PC-9 (cell line): ENCODE measurements at regions not wholly inside any gene's neighbourhood (a gene's known extent, or its start where the extent isn't known, plus 50 kb on each side); places are given as distances from the start of the nearest gene placed in this dataset.

Experiments used
- BruUV-seq: library from RNA; stranded (reverse); fragments of 400-500 nt; replicated peaks from 2 replicates; lab custom pipeline; 2021; lab: Mats Ljungman, UMichigan
- CTCF ChIA-PET: fragments of 300-600 bp; sonication (Branson Sonifier 250); formaldehyde crosslinking; loops from one replicate; lab custom pipeline; 2022; ENCODE audit warnings: antibody characterized with exemption; lab: Charles Lee
- POLR2A ChIA-PET: fragments of 300-600 bp; sonication (Branson Sonifier 250); formaldehyde crosslinking; loops from one replicate; lab custom pipeline; 2022; ENCODE audit warnings: antibody characterized with exemption; ENCODE audit not compliant: unreplicated experiment; lab: Charles Lee
- DNase-seq, 2 experiments: peaks; one replicate each; pipeline versions ENCODE4 v3.0.0 to v3.0.0-alpha.2; 2015 to 2022; ENCODE audit warnings: mixed read lengths in 1 of 2
- H2AFZ ChIP-seq: fragments of 200-600 bp; sonication (generic); 2 replicates; pipeline ENCODE4 v1.8.1; 2017; ENCODE audit warnings: antibody characterized with exemption
- H3F3A ChIP-seq: fragments of 200-600 bp; sonication (generic); 2 replicates; pipeline ENCODE4 v1.8.1; 2017; ENCODE audit warnings: antibody characterized with exemption, mild to moderate bottlenecking, low read depth; ENCODE audit not compliant: insufficient read depth
- H3K27ac ChIP-seq: fragments of 200-600 bp; sonication (generic); 2 replicates; pipeline ENCODE4 v1.6.1; 2016; ENCODE audit warnings: mixed run types
- H3K27me3 ChIP-seq: fragments of 200-600 bp; sonication (generic); 2 replicates; pipeline ENCODE4 v1.6.1; 2016; ENCODE audit warnings: low read depth, mixed run types; ENCODE audit not compliant: insufficient read depth
- H3K36me3 ChIP-seq: fragments of 200-600 bp; sonication (generic); 2 replicates; pipeline ENCODE4 v1.6.1; 2016; ENCODE audit warnings: low read depth, mixed run types
- H3K4me1 ChIP-seq: fragments of 200-600 bp; sonication (generic); replicated peaks from 2 replicates; pipeline ENCODE4 v1.6.1; 2016; ENCODE audit warnings: mixed run types; ENCODE audit not compliant: insufficient read depth
- H3K4me2 ChIP-seq: fragments of 200-600 bp; sonication (generic); 2 replicates; pipeline ENCODE4 v1.6.1; 2017; ENCODE audit warnings: mixed run types
- H3K4me3 ChIP-seq: fragments of 200-600 bp; sonication (generic); 2 replicates; pipeline ENCODE4 v1.6.1; 2016; ENCODE audit warnings: mixed run types
- H3K79me2 ChIP-seq: fragments of 200-600 bp; sonication (generic); 2 replicates; pipeline ENCODE4 v1.6.1; 2017; ENCODE audit warnings: low read depth, mixed run types
- H3K9me2 ChIP-seq: fragments of 200-600 bp; sonication (generic); 2 replicates; pipeline ENCODE4 v1.8.1; 2017; ENCODE audit warnings: mild to moderate bottlenecking; ENCODE audit not compliant: insufficient read depth
- H3K9me3 ChIP-seq: fragments of 200-600 bp; sonication (generic); 2 replicates; pipeline ENCODE4 v1.8.1; 2016; ENCODE audit warnings: low read depth; ENCODE audit not compliant: insufficient read depth
- H4K20me1 ChIP-seq: fragments of 200-600 bp; sonication (generic); 2 replicates; pipeline ENCODE4 v1.8.1; 2017; ENCODE audit not compliant: insufficient read depth
- CTCF ChIP-seq: fragments of 200-600 bp; sonication (generic); conservative IDR thresholded peaks from 2 replicates; pipeline ENCODE4 v1.6.1; 2017; ENCODE audit warnings: mixed run types, antibody characterized with exemption, mild to moderate bottlenecking, moderate library complexity
- EZH2 ChIP-seq: fragments of 200-600 bp; sonication (generic); IDR thresholded peaks from 2 replicates; pipeline ENCODE4 v1.8.0; 2017; ENCODE audit warnings: antibody characterized with exemption, low read depth
- intact Hi-C: fragments of 100-400 bp; cut with micrococcal nuclease; formaldehyde crosslinking; loops from one replicate; pipeline ENCODE4 v1.10.0; 2022; ENCODE audit not compliant: unreplicated experiment

DNA sequence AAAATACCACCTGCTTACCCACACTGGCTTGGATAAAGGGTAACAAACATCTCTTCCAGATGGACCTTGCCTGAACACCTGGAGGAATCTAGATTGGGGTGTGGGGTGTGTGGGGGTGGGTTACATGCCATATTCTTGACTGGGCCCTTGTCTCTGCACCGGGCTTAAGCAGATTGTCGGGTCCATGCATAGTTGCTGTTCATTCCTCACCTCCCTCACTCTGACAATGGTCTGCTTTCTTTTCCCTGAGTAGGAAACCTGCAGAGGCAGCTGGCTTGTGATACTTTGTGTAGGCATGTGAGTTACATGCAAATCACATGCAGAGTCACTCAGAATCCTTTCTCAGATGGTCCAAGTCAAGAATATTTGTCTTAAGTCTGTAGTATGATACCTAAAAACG lies 112.8 kb upstream of the GLS start:
- Histone ChIP-seq H3K9me3 (no peaks in the 10 kb centered on the region), H3K4me2 (no peak overlapping the region), H3K4me3 (no peak overlapping the region), H3K9me2 (no peaks in the 10 kb centered on the region), H3K36me3 (no peaks in the 10 kb centered on the region), H3K27me3 (no peaks in the 10 kb centered on the region), H3K4me1 (peaks cover 14% of the 10 kb centered on the region), H3K27ac (no peak overlapping the region), H3F3A (peaks cover 8% of the 10 kb centered on the region; the same call in 1 of the 2 replicates), H4K20me1 (no peaks in the 10 kb centered on the region), H3K79me2 (no peaks in the 10 kb centered on the region), H2AFZ (no peak overlapping the region)
- POLR2A ChIA-PET = no interaction called here
- no peak for DNase-seq
- no TSS peak for BruUV-seq
- intact Hi-C loops = loop anchor here (2.0 kb wide), 1 partner anchor 49 kb away; no protein-coding TSS in a partner anchor
- CTCF ChIA-PET = no interaction called here
- TF ChIP-seq EZH2 = no peak
- TF ChIP-seq CTCF = no peak

DNA sequence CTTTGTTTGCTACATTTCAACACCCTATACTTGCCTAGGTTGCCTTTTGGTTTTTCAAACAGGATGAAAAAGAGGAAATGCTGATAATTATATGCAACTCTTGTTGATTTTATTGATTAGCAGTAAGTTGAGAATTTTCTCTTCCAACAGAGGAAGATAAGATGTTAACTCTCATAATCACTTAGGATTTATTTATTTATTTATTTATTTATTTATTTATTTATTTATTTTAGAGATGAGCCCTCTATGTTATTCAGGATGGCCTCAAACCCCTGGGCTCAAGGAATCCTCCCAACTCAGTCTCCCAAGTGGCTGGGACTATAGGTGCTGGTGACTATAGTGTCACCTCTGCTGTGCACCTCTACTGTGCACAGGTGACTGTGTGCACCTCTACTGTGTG lies 111.4 kb upstream of the GLS start:
- H3K27me3 ChIP-seq = no peaks in the 10 kb centered on the region
- H3K36me3 ChIP-seq = no peaks in the 10 kb centered on the region
- no peak overlapping the region for H3K27ac ChIP-seq
- H4K20me1 ChIP-seq = no peaks in the 10 kb centered on the region
- ChIA-PET CTCF (no interaction called here), POLR2A (no interaction called here)
- DNase-seq = no peak
- H3K4me3 ChIP-seq = no peak overlapping the region
- peaks cover 8% of the 10 kb centered on the region; the same call in 1 of the 2 replicates for H3F3A ChIP-seq
- H3K4me2 ChIP-seq = no peak overlapping the region
- intact Hi-C loops = no loop called here
- H3K79me2 ChIP-seq = no peaks in the 10 kb centered on the region
- TF ChIP-seq EZH2 (no peak), CTCF (no peak)
- no TSS peak for BruUV-seq
- H2AFZ ChIP-seq = no peak overlapping the region
- H3K9me3 ChIP-seq = no peaks in the 10 kb centered on the region
- peaks cover 14% of the 10 kb centered on the region for H3K4me1 ChIP-seq
- no peaks in the 10 kb centered on the region for H3K9me2 ChIP-seq

- TF ChIP-seq CTCF (no peak), EZH2 (no peak)
- DNase-seq = no peak
- no peaks in the 10 kb centered on the region for H3K79me2 ChIP-seq
- no peak overlapping the region for H2AFZ ChIP-seq
- H3K4me1 ChIP-seq = no peaks in the 10 kb centered on the region
- H3K9me3 ChIP-seq = no peaks in the 10 kb centered on the region
- no peak overlapping the region for H3K27ac ChIP-seq
- H3K9me2 ChIP-seq = no peaks in the 10 kb centered on the region
- H3K27me3 ChIP-seq = no peaks in the 10 kb centered on the region
- H3K36me3 ChIP-seq = no peaks in the 10 kb centered on the region
- H4K20me1 ChIP-seq = no peaks in the 10 kb centered on the region
- ChIA-PET POLR2A (interaction anchor here (0.5 kb wide), 1 partner anchor 12 kb away, joined by 3 read pairs; no protein-coding TSS in a partner anchor), CTCF (no interaction called here)
- BruUV-seq = no TSS peak
- no peak overlapping the region for H3K4me3 ChIP-seq
- intact Hi-C loops = no loop called here
- no peak overlapping the region for H3K4me2 ChIP-seq
- H3F3A ChIP-seq = no peaks in the 10 kb centered on the region
Measured at GRCh38 chr2:190771726-190772125, 108.9 kb upstream of the GLS start.
